H1 (cell line): ENCODE measurements at regions not wholly inside any gene's neighbourhood (a gene's known extent, or its start where the extent isn't known, plus 50 kb on each side); places are given as distances from the start of the nearest gene placed in this dataset.

Experiments used
- CTCF ChIA-PET: fragments of 300-600 bp; sonication (Branson Sonifier 250); formaldehyde crosslinking; loops from one replicate; lab custom pipeline; 2021; ENCODE audit not compliant: partially characterized antibody; lab: Charles Lee
- POLR2A ChIA-PET: fragments of 300-600 bp; sonication (Branson Sonifier 250); formaldehyde crosslinking; loops from one replicate; lab custom pipeline; 2021; ENCODE audit warnings: inconsistent platforms; ENCODE audit not compliant: partially characterized antibody; lab: Charles Lee
- DNase-seq, 2 experiments: peaks; one replicate each; pipeline versions ENCODE4 v3.0.0 to v3.0.0-alpha.2; 2010 to 2022; ENCODE audit warnings: low spot score in 2 of 2, low read depth in 1 of 2, mixed read lengths in 1 of 2
- FAIRE-seq: peaks from 2 replicates; lab custom pipeline; 2011; peaks lifted over from hg19 to GRCh38; lab: Jason Lieb, UNC
- H2AFZ ChIP-seq: 2 replicates; pipeline ENCODE4 v1.8.1; 2012; ENCODE audit warnings: low read length, inconsistent platforms
- H2AK5ac ChIP-seq: 2 replicates; pipeline ENCODE4 v1.6.1; 2013; ENCODE audit warnings: low read depth, low read length
- H2BK120ac ChIP-seq: replicated peaks from 2 replicates; pipeline ENCODE3; 2013; ENCODE audit warnings: low read depth, low read length, inconsistent platforms
- H2BK12ac ChIP-seq: 2 replicates; pipeline ENCODE4 v1.6.1; 2013; ENCODE audit warnings: low read depth, low read length
- H2BK15ac ChIP-seq: 2 replicates; pipeline ENCODE4 v1.6.1; 2013; ENCODE audit warnings: low read length
- H2BK20ac ChIP-seq: 2 replicates; pipeline ENCODE4 v1.6.1; 2013; ENCODE audit warnings: low read length
- H2BK5ac ChIP-seq: 2 replicates; pipeline ENCODE4 v1.6.1; 2013; ENCODE audit warnings: low read depth, low read length
- H3K14ac ChIP-seq: 2 replicates; pipeline ENCODE4 v1.6.1; 2013; ENCODE audit warnings: inconsistent platforms; ENCODE audit not compliant: insufficient read length
- H3K18ac ChIP-seq: 2 replicates; pipeline ENCODE4 v1.6.1; 2013; ENCODE audit warnings: low read length; ENCODE audit errors: extremely low read depth
- H3K23ac ChIP-seq: 2 replicates; pipeline ENCODE4 v1.6.1; 2013; ENCODE audit warnings: inconsistent platforms; ENCODE audit not compliant: insufficient read length
- H3K23me2 ChIP-seq: 2 replicates; pipeline ENCODE4 v1.6.1; 2013; ENCODE audit warnings: low read depth, low read length
- H3K27ac ChIP-seq: 2 replicates; pipeline ENCODE4 v1.6.1; 2011; ENCODE audit warnings: low read depth, low read length, inconsistent platforms
- H3K27me3 ChIP-seq, 4 experiments: replicated peaks in 1 of 4; 1 replicate in 1 of 4; 2 replicates in 3 of 4; pipeline versions ENCODE4 v1.6.1 to v1.8.1; 2011 to 2013; ENCODE audit warnings: low read length in 3 of 4, mild to moderate bottlenecking in 3 of 4, inconsistent platforms in 2 of 4, mixed read lengths in 2 of 4, moderate library complexity in 1 of 4; ENCODE audit not compliant: control insufficient read depth in 3 of 4, insufficient read depth in 3 of 4; ENCODE audit errors: extremely low read depth in 1 of 4
- H3K36me3 ChIP-seq, 4 experiments: 2 replicates each; pipeline versions ENCODE4 v1.6.1 to v1.8.1; 2011 to 2013; ENCODE audit warnings: mild to moderate bottlenecking in 4 of 4, low read length in 3 of 4, moderate library complexity in 2 of 4, control low read depth in 1 of 4, inconsistent platforms in 1 of 4; ENCODE audit not compliant: insufficient read depth in 4 of 4, control insufficient read depth in 2 of 4
- H3K4ac ChIP-seq: replicated peaks from 2 replicates; pipeline ENCODE3; 2013; ENCODE audit warnings: low read length, low read depth, mixed read lengths, inconsistent platforms; ENCODE audit not compliant: insufficient read length
- H3K4me1 ChIP-seq, 4 experiments: replicated peaks in 1 of 4; 1 replicate in 1 of 4; 2 replicates in 3 of 4; pipeline versions ENCODE4 v1.6.1 to v1.8.1; 2011 to 2013; ENCODE audit warnings: low read length in 3 of 4, inconsistent platforms in 2 of 4, mixed read lengths in 1 of 4; ENCODE audit not compliant: insufficient read depth in 4 of 4, control insufficient read depth in 3 of 4
- H3K4me2 ChIP-seq, 2 experiments: 2 replicates each; pipeline versions ENCODE4 v1.6.1 to v1.8.1; 2011 to 2013; ENCODE audit warnings: low read depth in 2 of 2, low read length in 2 of 2, control low read depth in 1 of 2, inconsistent platforms in 1 of 2, mild to moderate bottlenecking in 1 of 2; ENCODE audit not compliant: insufficient read depth in 1 of 2
- H3K4me3 ChIP-seq, 4 experiments: fragments of 200-600, 300-600 bp in 1 of 4; sonication (generic), shearing (Covaris generic), sonication (Bioruptor Twin) in 1 of 4; 2 replicates each; pipeline versions ENCODE4 v1.5.1 to v1.8.1; 2011 to 2016; ENCODE audit warnings: low read length in 4 of 4, low read depth in 3 of 4, control low read depth in 2 of 4, inconsistent platforms in 2 of 4, mild to moderate bottlenecking in 2 of 4, mixed read lengths in 1 of 4, moderate library complexity in 1 of 4; ENCODE audit not compliant: insufficient read depth in 2 of 4; ENCODE audit errors: extremely low read depth in 1 of 4
- H3K56ac ChIP-seq: replicated peaks from 2 replicates; pipeline ENCODE3; 2013; ENCODE audit warnings: low read depth, mild to moderate bottlenecking, mixed read lengths, low read length, inconsistent platforms; ENCODE audit not compliant: insufficient read length
- H3K79me1 ChIP-seq: 2 replicates; pipeline ENCODE4 v1.6.1; 2013; ENCODE audit warnings: low read depth, low read length, control low read depth
- H3K79me2 ChIP-seq, 2 experiments: 2 replicates each; pipeline versions ENCODE4 v1.6.1 to v1.8.1; 2012 to 2013; ENCODE audit warnings: low read length in 2 of 2, mild to moderate bottlenecking in 2 of 2, inconsistent platforms in 1 of 2; ENCODE audit not compliant: insufficient read depth in 2 of 2, control insufficient read depth in 1 of 2
- H3K9ac ChIP-seq, 4 experiments: replicated peaks in 1 of 4; 1 replicate in 1 of 4; 2 replicates in 3 of 4; pipeline versions ENCODE4 v1.6.1 to v1.8.1; 2011 to 2013; ENCODE audit warnings: low read depth in 3 of 4, low read length in 3 of 4, control low read depth in 2 of 4, mild to moderate bottlenecking in 2 of 4, moderate library complexity in 2 of 4, inconsistent platforms in 1 of 4; ENCODE audit errors: extremely low read depth in 1 of 4
- H3K9me3 ChIP-seq, 2 experiments: 2 replicates each; pipeline versions ENCODE4 v1.6.1 to v1.8.1; 2012 to 2013; ENCODE audit warnings: mild to moderate bottlenecking in 2 of 2, moderate library complexity in 2 of 2, control low read depth in 1 of 2, inconsistent platforms in 1 of 2, low read depth in 1 of 2, low read length in 1 of 2, mixed read lengths in 1 of 2; ENCODE audit not compliant: insufficient read depth in 2 of 2
- H4K20me1 ChIP-seq, 2 experiments: replicated peaks in 1 of 2; 2 replicates each; pipeline versions ENCODE3 to v1.8.1; 2011 to 2013; ENCODE audit warnings: inconsistent platforms in 2 of 2, low read length in 2 of 2, mild to moderate bottlenecking in 1 of 2; ENCODE audit not compliant: insufficient read depth in 2 of 2, control insufficient read depth in 1 of 2
- H4K5ac ChIP-seq: 2 replicates; pipeline ENCODE4 v1.6.1; 2013; ENCODE audit warnings: low read length, low read depth, mixed read lengths, inconsistent platforms; ENCODE audit not compliant: insufficient read length
- H4K8ac ChIP-seq: 2 replicates; pipeline ENCODE4 v1.8.0; 2013; ENCODE audit warnings: mild to moderate bottlenecking, moderate library complexity, low read length, inconsistent platforms; ENCODE audit not compliant: insufficient read depth; ENCODE audit errors: extremely low read depth
- H4K91ac ChIP-seq: replicated peaks from 2 replicates; pipeline ENCODE3; 2013; ENCODE audit warnings: low read length, mixed read lengths, inconsistent platforms; ENCODE audit not compliant: insufficient read length
- TAF1 ChIP-seq: IDR thresholded peaks from 2 replicates; pipeline ENCODE4 v1.6.1; 2011; ENCODE audit warnings: mild to moderate bottlenecking, low read depth, low read length
- WGBS, 2 experiments: shearing (Covaris generic) in 1 of 2; methylation state at CpG; one replicate each; pipeline versions ENCODE4 v1.1.6 to v1.1.7; 2013 to 2015; ENCODE audit warnings: low lambda C conversion rate in 2 of 2, mixed read lengths in 2 of 2, inconsistent platforms in 1 of 2, low coverage in 1 of 2, missing lambda C conversion rate in 1 of 2; ENCODE audit not compliant: insufficient replicate concordance in 2 of 2, insufficient coverage in 1 of 2, insufficient read length in 1 of 2; ENCODE audit errors: extremely low coverage in 1 of 2, missing lambda C conversion rate in 1 of 2; 5-methylcytosine and 5-hydroxymethylcytosine counted together

- no peak overlapping the region for H3K56ac ChIP-seq
- no peak for TF ChIP-seq TAF1
- TF ChIP-seq, all 59 proteins: peak for 0
- H3K9ac ChIP-seq, result no peak overlapping the region
- H3K9me3 ChIP-seq, result no peaks in the 10 kb centered on the region
- FAIRE-seq (no peak), DNase-seq (no peak)
- WGBS, 2 experiments, result 88% methylated on average over 4 of the region's 4 CpGs; no CpG with 5 or more reads in 1 of the 2 experiments
- no peak overlapping the region for H3K4me2 ChIP-seq
- no peak overlapping the region for H2BK12ac ChIP-seq
- H2BK120ac ChIP-seq, result no peak overlapping the region
- H3K27ac ChIP-seq, result no peak overlapping the region
- no peaks in the 10 kb centered on the region for H3K79me2 ChIP-seq
- no peak overlapping the region for H4K91ac ChIP-seq
- no peak overlapping the region for H4K8ac ChIP-seq
- H3K4me3 ChIP-seq, result no peak overlapping the region
- no peaks in the 10 kb centered on the region for H4K20me1 ChIP-seq
- ChIA-PET POLR2A (no interaction called here), CTCF (interaction anchor here (1.4 kb wide), 1 partner anchor 10 kb away, joined by 9 read pairs; no protein-coding TSS in a partner anchor)
- H2BK20ac ChIP-seq, result no peak overlapping the region
- H3K27me3 ChIP-seq, result no peaks in the 10 kb centered on the region
- no peaks in the 10 kb centered on the region for H3K79me1 ChIP-seq
- no peak overlapping the region for H3K4ac ChIP-seq
- no peaks in the 10 kb centered on the region for H3K36me3 ChIP-seq
- H3K23me2 ChIP-seq, result no peaks in the 10 kb centered on the region
- no peak overlapping the region for H2BK15ac ChIP-seq
- no peak overlapping the region for H2AFZ ChIP-seq
- H3K23ac ChIP-seq, result no peak overlapping the region
- H2BK5ac ChIP-seq, result no peak overlapping the region
- H3K14ac ChIP-seq, result no peak overlapping the region
- H3K18ac ChIP-seq, result no peak overlapping the region
- no peaks in the 10 kb centered on the region for H3K4me1 ChIP-seq
- H2AK5ac ChIP-seq, result no peak overlapping the region
- no peak overlapping the region for H4K5ac ChIP-seq
Measured at GRCh38 chr7:113783403-113783802, 135.4 kb downstream of the PPP1R3A start.
